ENCODE measurements at regions not wholly inside any gene's neighbourhood (a gene's known extent, or its start where the extent isn't known, plus 50 kb on each side); places are given as distances from the start of the nearest gene placed in this dataset.

- no peak for TF ChIP-seq REST (IDR thresholded peaks at IDR 0.05; ENCODE audit: unreplicated experiment)
Observed at GRCh38 chr13:97834250-97834649, 119.2 kb upstream of the IPO5 start (continued).

GRCh38 chr13:97843189-97843588, 110.3 kb upstream of the IPO5 start:
- Histone ChIP-seq H3K9me2 (ENCODE audit: insufficient read depth) (no peaks in the 10 kb centered on the region), H3K79me2 (replicated peaks; ENCODE audit: insufficient read depth) (no peaks in the 10 kb centered on the region), H3K4me2 (no peak overlapping the region), H3K36me3 (ENCODE audit: insufficient read depth) (no peaks in the 10 kb centered on the region), H3K27ac (ENCODE audit: low read depth) (no peak overlapping the region), H4K20me1 (replicated peaks; ENCODE audit: insufficient read depth) (no peaks in the 10 kb centered on the region), H3F3A (replicated peaks; ENCODE audit: low read depth) (no peaks in the 10 kb centered on the region), H3K27me3 (ENCODE audit: insufficient read depth) (no peaks in the 10 kb centered on the region), H3K4me3 (no peak overlapping the region), H2AFZ (no peak overlapping the region), H3K4me1 (ENCODE audit: insufficient read depth) (no peaks in the 10 kb centered on the region)
- Mint-ChIP-seq H3K4me3 (no peak overlapping the region), H3K4me1 (no peaks in the 10 kb centered on the region), H3K27ac (no peak overlapping the region), H3K36me3 (ENCODE audit: low read depth) (no peaks in the 10 kb centered on the region), H3K27me3 (ENCODE audit: insufficient read depth, low read depth, poor library complexity) (peaks cover 3% of the 10 kb centered on the region), H3K9me3 (peaks cover 3% of the 10 kb centered on the region; the same call in 2 of the 3 replicates)
- no peak for ATAC-seq
- DNase-seq (ENCODE audit: low spot score): no peak
- TF ChIP-seq JUNB (IDR thresholded peaks at IDR 0.05; ENCODE audit: unreplicated experiment) (no peak), ZNF331 (CRISPR knock-in tag; IDR thresholded peaks at IDR 0.05; ENCODE audit: low read depth) (no peak), POLR2AphosphoS5 (IDR thresholded peaks at IDR 0.05; ENCODE audit: low read depth) (no peak), EZH2 (IDR thresholded peaks at IDR 0.05; ENCODE audit: low read depth, unreplicated experiment) (no peak), REST (IDR thresholded peaks at IDR 0.05; ENCODE audit: unreplicated experiment) (no peak), ETS1 (IDR thresholded peaks at IDR 0.05) (no peak), STAT1 (IDR thresholded peaks at IDR 0.05; ENCODE audit: unreplicated experiment) (no peak), NANOG (IDR thresholded peaks at IDR 0.05; ENCODE audit: borderline replicate concordance) (no peak), ZNF114 (CRISPR knock-in tag; IDR thresholded peaks at IDR 0.05) (no peak), CREB1 (CRISPR knock-in tag; IDR thresholded peaks at IDR 0.05; ENCODE audit: low read depth) (no peak), EZH2phosphoT487 (IDR thresholded peaks at IDR 0.05; ENCODE audit: unreplicated experiment) (no peak), ZNF462 (CRISPR knock-in tag; IDR thresholded peaks at IDR 0.05) (no peak)
